NCI-H1092 treated with DMSO at 0.1 percent for 48 hours (cell line): ENCODE measurements at regions not wholly inside any gene's neighbourhood (a gene's known extent, or its start where the extent isn't known, plus 50 kb on each side); places are given as distances from the start of the nearest gene placed in this dataset.

Source experiments
- DNase-seq: peaks from one replicate; lab custom pipeline; 2025; lab: John Stamatoyannopoulos, UW

GRCh38 chr20:24334830-24335229 lies 134.6 kb upstream of the SYNDIG1 start:
- no peak for DNase-seq

DNA sequence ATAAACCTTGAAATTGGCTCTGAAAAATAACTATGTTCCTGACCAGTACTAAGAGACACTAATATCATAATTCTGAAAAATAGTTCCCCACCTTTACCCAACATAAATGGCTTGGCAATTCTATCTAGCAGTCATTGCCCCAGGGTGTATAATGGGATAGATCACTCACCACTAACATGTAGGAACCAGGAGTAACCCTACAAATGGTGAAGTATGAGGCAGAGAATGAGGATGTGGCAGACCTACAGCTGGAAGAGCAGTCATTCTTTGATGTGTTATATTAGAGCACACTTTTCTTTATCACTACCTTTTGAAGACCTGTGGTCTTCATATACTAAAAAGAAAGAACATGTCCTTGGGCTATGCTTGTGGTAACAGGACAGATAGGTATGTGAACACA lies 136.5 kb upstream of the SYNDIG1 start:
- no peak for DNase-seq

- no peak for DNase-seq
Observed at GRCh38 chr20:24331939-24332338, 137.5 kb upstream of the SYNDIG1 start.

- DNase-seq: no peak
Observed at GRCh38 chr20:24328901-24329300, 140.5 kb upstream of the SYNDIG1 start.

DNA sequence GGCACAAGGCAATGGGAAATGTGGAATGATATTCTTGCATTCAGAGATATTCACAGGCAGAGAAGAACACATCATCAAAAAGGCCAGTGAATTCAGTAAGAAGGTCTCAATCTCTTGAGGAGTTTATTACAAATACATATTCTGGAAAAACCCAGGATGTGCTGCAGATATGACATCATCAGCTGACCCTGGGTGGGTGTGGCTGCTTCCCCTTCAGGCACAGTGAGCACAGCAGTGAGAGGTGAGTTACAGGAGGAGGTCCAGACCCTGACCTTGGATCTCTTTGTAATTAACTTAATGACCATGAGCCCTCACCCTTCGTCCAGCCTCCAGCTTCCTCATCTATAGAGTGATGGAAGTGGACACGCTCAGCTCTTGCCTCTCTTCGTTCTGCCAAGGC lies 147.5 kb upstream of the SYNDIG1 start:
- DNase-seq: no peak

DNA sequence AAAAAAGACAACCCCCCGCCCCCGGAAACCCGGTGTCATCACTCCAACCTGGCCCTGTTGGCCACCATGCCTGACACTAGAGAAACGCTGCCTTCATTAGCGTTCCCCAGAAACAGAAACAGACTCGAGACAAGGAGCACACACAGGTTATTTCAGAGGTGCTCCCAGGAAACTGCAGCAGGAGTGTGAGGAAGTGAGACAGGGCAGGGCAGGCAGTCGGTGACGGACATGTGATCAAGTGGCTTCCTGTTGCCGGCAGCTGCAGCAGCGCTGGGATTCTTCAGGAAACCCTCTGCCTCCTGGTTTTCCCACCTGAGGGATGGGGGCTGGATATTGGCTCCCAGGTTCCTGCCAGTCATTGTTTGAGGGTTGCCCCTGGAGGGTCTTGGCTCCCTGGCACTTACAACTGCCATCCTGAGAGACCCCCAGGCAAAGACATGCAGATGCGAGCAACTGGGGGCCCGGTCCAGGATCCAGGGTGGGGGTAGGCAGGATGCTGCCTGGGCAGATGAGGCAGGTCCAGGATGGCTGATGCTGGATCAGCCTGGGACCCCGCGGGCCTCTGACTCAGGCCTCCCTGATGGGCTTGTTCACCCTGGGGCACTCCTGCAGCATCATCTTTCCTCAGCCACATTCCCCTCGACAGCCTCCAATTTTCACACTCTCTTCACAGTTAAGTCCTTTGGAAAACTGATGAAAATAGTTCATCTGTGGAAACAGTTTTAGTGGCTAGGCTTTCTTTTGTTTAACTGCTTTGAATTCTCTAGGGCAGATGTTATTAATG lies 150.7 kb upstream of the SYNDIG1 start:
- DNase-seq: no peak

DNA sequence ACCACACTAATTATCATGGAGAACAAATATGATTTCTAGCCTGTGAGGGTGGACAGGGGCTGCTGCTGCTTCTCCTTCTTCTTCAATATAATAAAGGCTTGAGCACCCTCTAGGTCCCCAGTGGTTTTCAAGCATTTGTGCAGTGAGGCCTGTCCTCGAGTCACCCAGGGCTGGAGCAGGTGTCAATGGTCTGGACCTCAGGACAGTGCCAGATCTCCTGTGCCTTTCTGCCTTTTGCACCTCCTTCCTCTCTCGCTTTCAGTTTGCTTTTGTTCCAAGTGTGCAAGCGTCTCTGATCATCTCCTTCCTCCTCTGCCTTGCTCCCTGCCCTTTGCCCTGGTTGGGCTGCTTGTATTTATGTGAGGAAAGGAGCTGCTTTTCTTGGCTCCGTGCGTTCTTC lies 152.2 kb upstream of the SYNDIG1 start:
- DNase-seq: no peak

DNA sequence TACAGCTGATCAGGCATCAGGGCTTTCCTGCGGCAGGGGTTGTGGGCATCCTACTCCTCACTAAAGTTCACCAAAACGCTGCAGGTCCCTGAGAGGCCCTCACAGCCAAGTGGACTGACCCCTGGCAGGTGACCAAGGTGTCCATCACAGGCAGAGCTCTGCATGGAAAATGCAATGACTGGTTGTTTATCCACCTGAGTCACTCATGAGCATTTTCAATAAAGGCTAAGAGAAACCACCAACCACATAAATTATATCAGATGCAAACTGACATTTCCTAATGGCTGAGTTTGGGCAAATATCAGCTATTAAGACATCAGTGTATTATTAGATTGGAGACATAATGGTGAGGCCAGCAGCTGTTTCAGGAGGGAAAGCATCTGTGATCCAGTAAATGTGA lies 152.7 kb upstream of the SYNDIG1 start:
- DNase-seq: no peak

- DNase-seq: no peak
Observed at GRCh38 chr20:24314053-24314452, 155.4 kb upstream of the SYNDIG1 start.

GRCh38 chr20:24309596-24309995 lies 159.8 kb upstream of the SYNDIG1 start:
- no peak for DNase-seq

- DNase-seq: no peak
Observed at GRCh38 chr20:24305371-24305770, 164.1 kb upstream of the SYNDIG1 start.

DNA sequence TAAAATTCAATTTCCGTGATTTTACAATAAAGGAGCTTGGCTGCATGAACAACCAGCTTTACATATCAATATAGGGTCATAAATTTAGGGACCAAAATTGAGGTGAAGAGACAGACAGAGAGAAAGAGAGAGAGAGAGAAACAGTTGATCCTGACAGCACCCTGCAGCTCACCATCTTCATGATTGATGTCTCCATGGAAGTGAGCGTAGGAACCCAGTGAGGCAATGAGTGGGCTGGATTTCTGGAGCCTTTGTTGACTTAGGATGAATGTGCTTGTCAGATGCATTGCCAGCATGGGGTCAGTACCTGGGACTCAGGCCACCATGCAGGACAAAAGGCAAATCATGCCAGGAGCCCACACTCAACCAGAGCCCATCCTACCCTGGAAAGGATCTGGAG lies 165.1 kb upstream of the SYNDIG1 start:
- DNase-seq: no peak

- no peak for DNase-seq
Observed at GRCh38 chr20:24303393-24304170, 165.8 kb upstream of the SYNDIG1 start.

- DNase-seq: no peak
Observed at GRCh38 chr20:24297993-24298392, 171.4 kb upstream of the SYNDIG1 start.

DNA sequence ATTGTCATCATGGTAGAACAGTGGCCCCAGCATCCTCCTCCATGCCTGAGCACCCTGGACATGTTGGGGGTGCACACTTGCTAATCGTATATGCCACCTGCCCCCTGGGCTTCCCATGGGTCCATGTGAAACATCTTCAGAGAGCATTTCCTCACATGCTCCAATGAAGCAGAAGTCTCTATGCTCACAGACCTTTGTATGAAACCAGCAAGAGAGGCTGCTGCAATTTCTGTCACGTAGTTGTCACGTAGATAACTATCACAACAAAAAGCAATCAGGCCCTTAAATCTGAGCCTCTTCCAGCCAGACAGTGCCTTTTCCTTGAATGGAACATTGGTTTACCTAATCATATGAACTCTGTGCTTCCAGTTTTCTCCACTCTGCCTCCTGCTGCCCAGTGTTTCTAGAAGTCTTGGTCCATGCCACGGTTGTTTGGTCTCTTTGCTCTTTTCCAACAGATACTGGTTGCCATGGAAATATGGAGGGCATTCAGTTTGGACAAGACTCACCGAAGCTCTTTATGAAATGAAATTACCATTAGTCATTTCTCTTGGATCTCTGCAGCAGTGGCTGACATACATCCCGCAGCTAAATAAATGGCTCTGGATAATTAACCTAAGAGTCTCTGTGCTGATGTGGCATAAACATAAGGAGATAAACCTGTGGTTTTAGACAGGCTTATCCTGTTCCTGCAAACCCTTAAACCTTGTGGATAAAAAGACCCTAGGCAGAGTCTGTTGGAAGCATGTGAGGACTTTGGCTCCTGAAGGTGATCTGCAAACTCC lies 172.8 kb upstream of the SYNDIG1 start:
- DNase-seq: no peak

DNA sequence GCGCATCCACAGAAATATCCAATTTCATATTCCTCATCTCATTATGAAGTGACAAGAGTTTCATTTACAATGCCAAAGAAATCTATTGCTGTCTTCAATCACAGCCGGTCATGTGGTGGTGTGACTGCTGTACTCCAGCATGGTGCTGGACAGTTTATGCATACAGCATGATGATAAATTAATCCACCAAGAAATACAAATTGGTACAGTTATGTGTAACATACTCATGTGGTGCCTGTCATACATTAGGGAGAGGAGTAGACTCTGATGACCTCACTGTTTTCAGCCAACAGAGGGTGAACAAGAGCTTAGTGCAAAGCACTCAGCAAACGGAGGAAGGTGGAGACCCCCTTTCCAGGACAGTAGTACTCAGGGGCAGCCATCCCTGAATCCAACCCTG lies 178.4 kb upstream of the SYNDIG1 start:
- DNase-seq: no peak

DNA sequence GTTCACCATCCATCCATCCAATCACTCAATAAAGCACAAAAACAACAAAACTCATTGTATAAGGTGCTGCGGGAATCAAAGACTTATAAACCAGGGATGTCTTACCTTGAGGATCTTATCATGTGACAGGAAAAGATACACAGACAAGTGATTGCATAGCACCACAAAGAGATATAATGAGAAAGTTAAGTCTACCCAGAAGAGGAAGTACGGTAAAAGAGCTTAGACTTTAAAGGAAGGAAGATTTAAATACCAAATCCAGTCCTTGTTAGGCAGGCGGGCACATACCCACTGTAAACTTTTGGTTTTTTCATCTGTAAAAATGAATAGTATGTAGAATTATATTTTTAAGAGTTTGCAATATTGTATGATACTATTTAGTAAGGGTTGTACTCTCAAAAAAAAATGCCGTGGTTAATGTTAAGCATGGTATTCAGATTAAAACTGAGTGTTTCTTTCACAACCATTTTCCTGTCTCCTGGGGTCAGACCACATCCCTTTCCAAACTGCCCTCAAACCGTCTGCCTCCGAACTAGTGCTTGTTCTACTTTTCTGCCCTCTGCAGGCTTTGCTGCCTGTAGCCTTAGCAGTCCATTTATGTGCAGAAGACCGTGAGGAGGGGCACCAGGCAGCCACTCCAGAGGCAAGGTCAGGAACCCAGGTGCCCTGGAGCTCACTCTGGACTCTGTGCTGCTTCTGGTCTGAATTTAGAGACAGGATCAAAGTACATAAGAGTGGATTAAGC lies 179.5 kb upstream of the SYNDIG1 start:
- no peak for DNase-seq

DNA sequence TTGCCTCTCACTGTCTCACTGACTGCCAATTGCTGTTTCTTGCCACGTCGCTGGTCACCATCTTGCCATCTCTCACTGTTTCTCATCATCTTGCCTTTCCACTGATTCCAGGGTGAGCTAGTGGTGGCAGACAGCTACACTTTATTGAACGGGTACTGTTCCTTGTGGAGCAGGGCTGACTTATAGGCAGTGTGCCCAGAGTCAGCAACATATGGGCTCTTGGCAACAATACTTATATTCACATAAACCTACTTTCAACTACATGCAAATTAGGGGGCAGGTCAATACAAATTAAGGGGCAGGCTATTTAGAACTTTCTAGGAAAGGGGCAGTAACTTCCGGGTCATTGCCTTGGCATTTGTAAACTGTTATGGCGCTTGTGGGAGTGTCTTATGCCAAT lies 186.2 kb upstream of the SYNDIG1 start:
- DNase-seq: no peak

- DNase-seq: no peak
Observed at GRCh38 chr20:24277196-24277595, 192.2 kb upstream of the SYNDIG1 start.

- no peak for DNase-seq
Observed at GRCh38 chr20:24275946-24276705, 193.3 kb upstream of the SYNDIG1 start.

DNA sequence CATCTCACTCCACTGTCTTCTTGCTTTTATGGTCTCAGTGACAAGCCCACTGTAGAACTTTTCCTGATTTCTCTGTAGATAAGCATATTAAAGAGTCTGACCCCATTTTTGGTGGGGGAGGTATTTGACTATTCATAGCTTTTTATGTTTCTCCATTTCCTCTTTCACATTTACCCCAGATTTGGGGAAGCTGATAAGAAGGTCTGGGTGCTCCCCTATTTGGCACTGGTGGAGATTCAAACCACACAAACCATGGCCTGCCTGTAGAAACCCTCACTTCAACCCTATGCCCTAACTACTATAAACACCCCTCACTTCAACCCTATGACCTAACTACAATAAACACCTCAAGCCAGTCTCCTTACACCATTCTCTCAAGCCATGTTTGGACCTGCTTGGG lies 196.2 kb upstream of the SYNDIG1 start:
- DNase-seq: no peak
